Activated naive CD4-positive, alpha-beta T cell treated with anti-CD3 and anti-CD28 coated beads, Interleukin-2, amount 50 U/mL, for 24 hours (primary cell): ENCODE measurements at regions not wholly inside any gene's neighbourhood (a gene's known extent, or its start where the extent isn't known, plus 50 kb on each side); places are given as distances from the start of the nearest gene placed in this dataset.
"Not testable (repeated sequence)": the region's sequence is repeated elsewhere in the genome, so short reads cannot be mapped to it uniquely, and the experiment has no call there.

Experiments
- H3K27ac Mint-ChIP-seq: one replicate; pipeline ENCODE4 v1.8.0; 2021; ENCODE audit warnings: mild to moderate bottlenecking, mixed read lengths
- H3K27me3 Mint-ChIP-seq: one replicate; pipeline ENCODE4 v1.8.0; 2021; ENCODE audit warnings: mixed read lengths
- H3K36me3 Mint-ChIP-seq: one replicate; pipeline ENCODE4 v1.8.0; 2021; ENCODE audit warnings: mixed read lengths
- H3K4me1 Mint-ChIP-seq: one replicate; pipeline ENCODE4 v1.8.0; 2021; ENCODE audit warnings: mixed read lengths
- H3K4me3 Mint-ChIP-seq: one replicate; pipeline ENCODE4 v1.8.0; 2021; ENCODE audit warnings: mild to moderate bottlenecking, mixed read lengths
- H3K9me3 Mint-ChIP-seq: one replicate; pipeline ENCODE4 v1.8.0; 2021; ENCODE audit warnings: mixed read lengths

- peaks cover 3% of the 10 kb centered on the region for H3K36me3 Mint-ChIP-seq
- H3K9me3 Mint-ChIP-seq: no peaks in the 10 kb centered on the region
- no peaks in the 10 kb centered on the region for H3K4me1 Mint-ChIP-seq
- H3K4me3 Mint-ChIP-seq: no peak overlapping the region
- H3K27ac Mint-ChIP-seq: no peak overlapping the region
- H3K27me3 Mint-ChIP-seq: no peaks in the 10 kb centered on the region
These were observed 83.9 kb downstream of the DLL1 start for GRCh38 chr6:170206851-170207431.

GRCh38 chr6:170206317-170206621 lies 84.6 kb downstream of the DLL1 start:
- H3K4me1 Mint-ChIP-seq: no peaks in the 10 kb centered on the region
- no peaks in the 10 kb centered on the region for H3K27me3 Mint-ChIP-seq
- no peak overlapping the region for H3K27ac Mint-ChIP-seq
- H3K9me3 Mint-ChIP-seq: no peaks in the 10 kb centered on the region
- peaks cover 3% of the 10 kb centered on the region for H3K36me3 Mint-ChIP-seq
- no peak overlapping the region for H3K4me3 Mint-ChIP-seq

GRCh38 chr6:170205534-170206316 lies 85.2 kb downstream of the DLL1 start:
- Mint-ChIP-seq H3K36me3 (peaks cover 3% of the 10 kb centered on the region), H3K4me3 (no peak overlapping the region), H3K9me3 (no peaks in the 10 kb centered on the region), H3K4me1 (no peaks in the 10 kb centered on the region), H3K27me3 (no peaks in the 10 kb centered on the region), H3K27ac (no peak overlapping the region)

GRCh38 chr6:170205126-170205525 lies 85.8 kb downstream of the DLL1 start:
- Mint-ChIP-seq H3K27me3 (no peaks in the 10 kb centered on the region), H3K4me1 (no peaks in the 10 kb centered on the region), H3K9me3 (no peaks in the 10 kb centered on the region), H3K4me3 (no peak overlapping the region), H3K36me3 (peaks cover 3% of the 10 kb centered on the region), H3K27ac (no peak overlapping the region)

GRCh38 chr6:170203212-170203611 lies 87.7 kb downstream of the DLL1 start:
- no peaks in the 10 kb centered on the region for H3K27me3 Mint-ChIP-seq
- no peak overlapping the region for H3K4me3 Mint-ChIP-seq
- H3K4me1 Mint-ChIP-seq: no peaks in the 10 kb centered on the region
- peaks cover 3% of the 10 kb centered on the region for H3K36me3 Mint-ChIP-seq
- no peaks in the 10 kb centered on the region for H3K9me3 Mint-ChIP-seq
- peak overlapping the region; percentile 6 for H3K27ac Mint-ChIP-seq

GRCh38 chr6:170202416-170203135 lies 88.3 kb downstream of the DLL1 start:
- H3K9me3 Mint-ChIP-seq: no peaks in the 10 kb centered on the region
- no peaks in the 10 kb centered on the region for H3K4me1 Mint-ChIP-seq
- no peak overlapping the region for H3K4me3 Mint-ChIP-seq
- peaks cover 3% of the 10 kb centered on the region for H3K36me3 Mint-ChIP-seq
- no peak overlapping the region for H3K27ac Mint-ChIP-seq
- H3K27me3 Mint-ChIP-seq: no peaks in the 10 kb centered on the region

GRCh38 chr6:170201361-170201760 lies 89.5 kb downstream of the DLL1 start:
- Mint-ChIP-seq H3K27me3 (no peaks in the 10 kb centered on the region), H3K27ac (no peak overlapping the region), H3K4me1 (no peaks in the 10 kb centered on the region), H3K4me3 (no peak overlapping the region), H3K36me3 (peaks cover 3% of the 10 kb centered on the region), H3K9me3 (peaks cover 5% of the 10 kb centered on the region)

GRCh38 chr6:170200458-170200891 lies 90.4 kb downstream of the DLL1 start:
- Mint-ChIP-seq H3K36me3 (peaks cover 9% of the 10 kb centered on the region), H3K4me1 (no peaks in the 10 kb centered on the region), H3K9me3 (peaks cover 12% of the 10 kb centered on the region), H3K27ac (no peak overlapping the region), H3K27me3 (peaks cover 4% of the 10 kb centered on the region), H3K4me3 (no peak overlapping the region)

GRCh38 chr6:170199716-170200115 lies 91.2 kb downstream of the DLL1 start:
- Mint-ChIP-seq H3K36me3 (peaks cover 14% of the 10 kb centered on the region), H3K4me1 (no peaks in the 10 kb centered on the region), H3K27ac (no peak overlapping the region), H3K27me3 (peaks cover 9% of the 10 kb centered on the region), H3K9me3 (peaks cover 19% of the 10 kb centered on the region), H3K4me3 (no peak overlapping the region)

GRCh38 chr6:170198298-170198697 lies 92.6 kb downstream of the DLL1 start:
- Mint-ChIP-seq H3K4me3 (no peak overlapping the region), H3K27me3 (peaks cover 9% of the 10 kb centered on the region), H3K4me1 (no peaks in the 10 kb centered on the region), H3K27ac (no peak overlapping the region), H3K9me3 (peaks cover 29% of the 10 kb centered on the region), H3K36me3 (peaks cover 19% of the 10 kb centered on the region)

GRCh38 chr6:170193326-170193821 lies 97.5 kb downstream of the DLL1 start:
- H3K27ac Mint-ChIP-seq: no peak overlapping the region
- H3K27me3 Mint-ChIP-seq: peaks cover 12% of the 10 kb centered on the region
- peaks cover 16% of the 10 kb centered on the region for H3K36me3 Mint-ChIP-seq
- no peaks in the 10 kb centered on the region for H3K4me1 Mint-ChIP-seq
- no peak overlapping the region for H3K4me3 Mint-ChIP-seq
- peaks cover 29% of the 10 kb centered on the region for H3K9me3 Mint-ChIP-seq

- H3K27ac Mint-ChIP-seq: no peak overlapping the region
- no peak overlapping the region for H3K4me3 Mint-ChIP-seq
- H3K27me3 Mint-ChIP-seq: peaks cover 12% of the 10 kb centered on the region
- H3K36me3 Mint-ChIP-seq: peaks cover 16% of the 10 kb centered on the region
- H3K4me1 Mint-ChIP-seq: no peaks in the 10 kb centered on the region
- H3K9me3 Mint-ChIP-seq: peaks cover 29% of the 10 kb centered on the region
These were observed 98.0 kb downstream of the DLL1 start for GRCh38 chr6:170192905-170193304.

GRCh38 chr6:170192101-170192500 lies 98.8 kb downstream of the DLL1 start:
- peaks cover 29% of the 10 kb centered on the region for H3K9me3 Mint-ChIP-seq
- peaks cover 16% of the 10 kb centered on the region for H3K36me3 Mint-ChIP-seq
- H3K4me3 Mint-ChIP-seq, H3K4me1 Mint-ChIP-seq, H3K27ac Mint-ChIP-seq: not testable (repeated sequence)
- peaks cover 12% of the 10 kb centered on the region for H3K27me3 Mint-ChIP-seq

- Mint-ChIP-seq H3K4me3 (no peak overlapping the region), H3K27ac (no peak overlapping the region), H3K9me3 (peaks cover 13% of the 10 kb centered on the region), H3K4me1 (no peaks in the 10 kb centered on the region), H3K27me3 (peaks cover 3% of the 10 kb centered on the region), H3K36me3 (peaks cover 6% of the 10 kb centered on the region)
These were observed 100.8 kb downstream of the DLL1 start for GRCh38 chr6:170190046-170190445.

GRCh38 chr6:170189236-170189635 lies 101.6 kb downstream of the DLL1 start:
- no peak overlapping the region for H3K4me3 Mint-ChIP-seq
- H3K36me3 Mint-ChIP-seq: peaks cover 5% of the 10 kb centered on the region

GRCh38 chr6:170188571-170189001 lies 102.3 kb downstream of the DLL1 start:
- Mint-ChIP-seq H3K27me3 (peaks cover 2% of the 10 kb centered on the region), H3K27ac (no peak overlapping the region), H3K36me3 (no peaks in the 10 kb centered on the region), H3K4me1 (no peaks in the 10 kb centered on the region), H3K9me3 (peaks cover 1% of the 10 kb centered on the region), H3K4me3 (no peak overlapping the region)

More at GRCh38 chr6:170189236-170189635, 101.6 kb downstream of the DLL1 start:
- no peaks in the 10 kb centered on the region for H3K4me1 Mint-ChIP-seq
- H3K27me3 Mint-ChIP-seq: peaks cover 2% of the 10 kb centered on the region
- H3K27ac Mint-ChIP-seq: no peak overlapping the region
- peaks cover 8% of the 10 kb centered on the region for H3K9me3 Mint-ChIP-seq
